GM20431 (cell line): ENCODE measurements at regions not wholly inside any gene's neighbourhood (a gene's known extent, or its start where the extent isn't known, plus 50 kb on each side); places are given as distances from the start of the nearest gene placed in this dataset.

Experiments
- in situ Hi-C: fragments of 300-500 bp; cut with MseI, MboI; formaldehyde crosslinking; loops from one replicate; pipeline ENCODE4 v1.15.0; 2020; ENCODE audit warnings: low sequenced_read_pairs; ENCODE audit not compliant: unreplicated experiment

GRCh38 chr15:98363955-98364354 lies 284.4 kb upstream of the IGF1R start:
- in situ Hi-C loops = no loop called here

GRCh38 chr15:98369081-98369716 lies 279.1 kb upstream of the IGF1R start:
- in situ Hi-C loops = no loop called here

GRCh38 chr15:98375513-98376340 lies 272.6 kb upstream of the IGF1R start:
- in situ Hi-C loops = no loop called here

- in situ Hi-C loops = no loop called here
Observed at GRCh38 chr15:98380721-98381120, 267.6 kb upstream of the IGF1R start.

GRCh38 chr15:98381446-98381845 lies 266.9 kb upstream of the IGF1R start:
- in situ Hi-C loops = no loop called here

GRCh38 chr15:98382139-98382538 lies 266.2 kb upstream of the IGF1R start:
- in situ Hi-C loops = no loop called here

GRCh38 chr15:98383571-98383970 lies 264.8 kb upstream of the IGF1R start:
- in situ Hi-C loops = no loop called here

- in situ Hi-C loops = no loop called here
Observed at GRCh38 chr15:98384328-98385029, 263.9 kb upstream of the IGF1R start.

GRCh38 chr15:98385752-98386381 lies 262.5 kb upstream of the IGF1R start:
- in situ Hi-C loops = no loop called here

GRCh38 chr15:98386561-98386960 lies 261.8 kb upstream of the IGF1R start:
- in situ Hi-C loops = no loop called here

- in situ Hi-C loops = no loop called here
Observed at GRCh38 chr15:98387866-98388265, 260.5 kb upstream of the IGF1R start.

GRCh38 chr15:98390946-98391530 lies 257.3 kb upstream of the IGF1R start:
- in situ Hi-C loops = no loop called here

GRCh38 chr15:98391568-98391967 lies 256.8 kb upstream of the IGF1R start:
- in situ Hi-C loops = no loop called here

GRCh38 chr15:98393471-98393870 lies 254.9 kb upstream of the IGF1R start:
- in situ Hi-C loops = no loop called here

- in situ Hi-C loops = no loop called here
Observed at GRCh38 chr15:98394546-98394945, 253.8 kb upstream of the IGF1R start.

GRCh38 chr15:98395974-98396610 lies 252.2 kb upstream of the IGF1R start:
- in situ Hi-C loops = no loop called here

- in situ Hi-C loops = no loop called here
Observed at GRCh38 chr15:98397419-98397818, 250.9 kb upstream of the IGF1R start.

- in situ Hi-C loops = no loop called here
Observed at GRCh38 chr15:98398056-98398455, 250.3 kb upstream of the IGF1R start.

- in situ Hi-C loops = no loop called here
Observed at GRCh38 chr15:98398886-98399285, 249.5 kb upstream of the IGF1R start.

- in situ Hi-C loops = no loop called here
Observed at GRCh38 chr15:98400120-98400519, 248.2 kb upstream of the IGF1R start.
